GM13977 (cell line): ENCODE measurements at regions not wholly inside any gene's neighbourhood (a gene's known extent, or its start where the extent isn't known, plus 50 kb on each side); places are given as distances from the start of the nearest gene placed in this dataset.

Experiments used
- DNase-seq: peaks from one replicate; pipeline ENCODE4 v3.0.0; 2012; ENCODE audit warnings: low spot score
- in situ Hi-C: fragments of 300-500 bp; cut with MboI; formaldehyde crosslinking; loops from one replicate; pipeline ENCODE4 v1.12.0; 2022; ENCODE audit warnings: low sequenced_read_pairs, low pct_unique_long_range_greater_than_20kb, mixed read lengths, inconsistent platforms; ENCODE audit not compliant: unreplicated experiment
- TF ChIP-seq, protein P1 (sequence below): IDR thresholded peaks from 2 replicates; pipeline ENCODE4 v1.5.1; 2012; ENCODE audit warnings: mild to moderate bottlenecking, control low read depth; ENCODE audit not compliant: insufficient read depth; ENCODE audit errors: extremely low read depth, missing control alignments

DNA sequence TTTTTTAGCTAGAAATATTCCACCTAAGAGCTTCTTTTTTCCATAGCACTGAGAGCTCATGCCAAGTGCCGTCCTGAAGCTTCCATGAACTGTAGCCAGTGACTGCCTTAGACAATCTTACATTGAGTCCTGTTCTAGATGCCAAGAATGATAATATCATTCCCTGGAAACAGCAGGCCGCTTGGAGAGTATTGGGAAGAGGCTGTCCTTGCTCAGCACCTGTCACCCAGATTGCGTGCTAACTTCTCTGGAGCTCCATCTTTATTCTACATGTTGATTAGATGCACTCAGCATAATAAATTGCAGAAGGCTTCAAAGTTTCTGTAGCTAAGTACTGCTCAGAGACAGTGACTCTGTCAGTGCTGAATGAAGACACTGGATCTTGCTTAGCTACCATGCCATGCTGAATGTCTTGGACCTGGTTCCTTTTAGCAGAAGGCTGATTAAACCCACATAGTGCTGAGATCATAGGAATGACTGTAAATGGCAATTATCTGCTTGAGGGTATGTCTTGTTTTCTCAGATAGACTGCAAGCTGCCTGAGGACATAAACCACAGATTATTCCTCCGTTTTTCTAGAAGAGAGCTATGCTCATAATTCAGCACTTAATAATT lies 83.1 kb upstream of the IRF2BP2 start:
- in situ Hi-C loops: no loop called here
- TF ChIP-seq, protein P1, sequence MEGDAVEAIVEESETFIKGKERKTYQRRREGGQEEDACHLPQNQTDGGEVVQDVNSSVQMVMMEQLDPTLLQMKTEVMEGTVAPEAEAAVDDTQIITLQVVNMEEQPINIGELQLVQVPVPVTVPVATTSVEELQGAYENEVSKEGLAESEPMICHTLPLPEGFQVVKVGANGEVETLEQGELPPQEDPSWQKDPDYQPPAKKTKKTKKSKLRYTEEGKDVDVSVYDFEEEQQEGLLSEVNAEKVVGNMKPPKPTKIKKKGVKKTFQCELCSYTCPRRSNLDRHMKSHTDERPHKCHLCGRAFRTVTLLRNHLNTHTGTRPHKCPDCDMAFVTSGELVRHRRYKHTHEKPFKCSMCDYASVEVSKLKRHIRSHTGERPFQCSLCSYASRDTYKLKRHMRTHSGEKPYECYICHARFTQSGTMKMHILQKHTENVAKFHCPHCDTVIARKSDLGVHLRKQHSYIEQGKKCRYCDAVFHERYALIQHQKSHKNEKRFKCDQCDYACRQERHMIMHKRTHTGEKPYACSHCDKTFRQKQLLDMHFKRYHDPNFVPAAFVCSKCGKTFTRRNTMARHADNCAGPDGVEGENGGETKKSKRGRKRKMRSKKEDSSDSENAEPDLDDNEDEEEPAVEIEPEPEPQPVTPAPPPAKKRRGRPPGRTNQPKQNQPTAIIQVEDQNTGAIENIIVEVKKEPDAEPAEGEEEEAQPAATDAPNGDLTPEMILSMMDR: no peak
- DNase-seq: no peak

DNA sequence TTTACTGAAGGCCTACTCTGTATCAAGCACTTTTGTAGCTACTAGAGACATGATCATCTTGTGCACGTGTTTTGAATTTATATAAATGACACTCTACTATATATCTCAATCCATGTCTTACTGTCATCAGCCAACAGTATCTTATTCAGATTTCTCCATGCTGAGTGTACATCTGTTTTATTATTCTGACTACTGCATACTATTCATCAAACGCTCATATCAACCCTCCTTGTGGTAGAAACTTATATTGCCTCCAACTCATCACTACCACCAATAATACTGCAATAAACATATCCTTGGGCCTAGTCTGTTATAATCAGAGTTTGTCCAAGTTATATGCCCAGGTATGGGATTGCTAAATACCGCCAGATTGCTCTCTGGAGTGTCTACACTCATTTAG lies 81.6 kb upstream of the IRF2BP2 start:
- no peak for DNase-seq
- TF ChIP-seq, protein P1: no peak
- in situ Hi-C loops: no loop called here

DNA sequence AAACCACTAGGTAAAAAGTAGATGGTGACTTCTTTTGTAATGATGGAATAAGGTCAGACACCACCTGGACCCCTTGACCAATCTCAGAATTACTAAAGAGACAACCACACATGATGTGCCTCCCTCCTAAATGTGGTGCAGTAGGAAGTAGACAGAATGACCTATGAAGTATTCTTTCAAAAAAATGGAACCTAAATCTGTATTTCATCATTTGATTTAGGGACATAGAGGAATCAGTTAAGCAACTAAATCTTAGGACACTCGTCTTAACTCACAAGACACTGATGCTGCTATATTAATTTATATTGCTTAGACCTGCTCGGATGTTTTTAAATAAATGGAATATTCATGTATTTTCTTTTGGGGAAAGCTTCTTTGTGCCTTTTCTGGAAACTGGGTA lies 80.9 kb upstream of the IRF2BP2 start:
- in situ Hi-C loops: no loop called here

DNA sequence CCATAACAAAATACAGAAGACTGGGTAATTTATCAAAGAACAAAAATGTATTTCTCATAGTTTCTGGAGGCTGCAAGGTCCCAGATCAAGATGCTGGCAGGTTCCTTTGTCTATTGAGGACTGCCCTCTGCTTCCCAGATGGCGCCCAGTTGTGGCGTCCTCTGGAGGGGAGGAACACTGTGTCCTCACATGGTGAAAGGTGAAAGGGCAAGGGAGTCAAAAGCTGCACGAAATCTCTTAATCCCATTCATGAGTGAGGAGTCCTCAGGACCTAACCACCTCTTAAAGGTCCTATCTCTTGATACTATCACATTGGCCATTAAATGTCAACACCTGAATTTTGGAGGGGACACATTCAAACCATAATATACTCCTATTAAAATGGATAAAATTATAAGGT lies 79.3 kb upstream of the IRF2BP2 start:
- TF ChIP-seq, protein P1: no peak
- no peak for DNase-seq
- in situ Hi-C loops: no loop called here

More for the DNA sequence above, 80.9 kb upstream of the IRF2BP2 start:
- no peak for DNase-seq
- TF ChIP-seq, protein P1: no peak

DNA sequence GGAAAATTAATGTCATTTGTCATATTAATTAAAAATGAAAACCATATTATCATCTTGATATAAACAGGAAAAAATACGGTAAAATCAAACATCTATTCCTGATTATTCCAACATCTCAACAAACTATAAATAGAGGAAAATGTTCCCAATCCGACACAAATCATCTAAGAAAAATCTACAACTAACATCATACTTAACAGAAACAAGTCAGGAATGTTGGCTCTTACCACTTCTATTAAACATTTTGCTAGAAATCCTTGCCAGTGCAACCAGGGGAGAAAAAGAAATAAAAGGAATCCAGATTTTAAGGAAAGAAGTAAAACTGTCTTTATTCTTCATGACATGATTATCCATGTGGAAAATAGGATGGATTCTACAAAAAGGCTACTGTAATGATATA lies 77.0 kb upstream of the IRF2BP2 start:
- DNase-seq: no peak
- TF ChIP-seq, protein P1: no peak
- in situ Hi-C loops: no loop called here

DNA sequence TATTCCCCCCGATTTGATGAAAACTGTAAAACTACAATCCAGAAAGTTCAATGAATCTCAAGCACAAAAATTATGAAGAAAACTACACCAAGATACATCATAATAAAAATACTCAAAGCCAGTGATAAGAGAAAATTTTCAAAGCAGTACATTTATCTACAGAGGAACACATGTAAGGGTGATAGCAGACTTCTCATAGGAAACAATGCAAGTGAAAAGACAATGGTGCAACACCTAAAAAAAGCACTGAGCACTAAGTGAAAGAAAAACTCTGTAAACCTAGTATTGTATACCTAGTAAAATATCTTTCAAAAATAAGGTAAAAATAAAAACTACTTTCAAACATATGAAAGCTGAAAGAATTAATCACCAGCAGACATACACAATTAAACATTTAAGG lies 76.1 kb upstream of the IRF2BP2 start:
- TF ChIP-seq, protein P1: no peak
- in situ Hi-C loops: no loop called here
- DNase-seq: no peak

DNA sequence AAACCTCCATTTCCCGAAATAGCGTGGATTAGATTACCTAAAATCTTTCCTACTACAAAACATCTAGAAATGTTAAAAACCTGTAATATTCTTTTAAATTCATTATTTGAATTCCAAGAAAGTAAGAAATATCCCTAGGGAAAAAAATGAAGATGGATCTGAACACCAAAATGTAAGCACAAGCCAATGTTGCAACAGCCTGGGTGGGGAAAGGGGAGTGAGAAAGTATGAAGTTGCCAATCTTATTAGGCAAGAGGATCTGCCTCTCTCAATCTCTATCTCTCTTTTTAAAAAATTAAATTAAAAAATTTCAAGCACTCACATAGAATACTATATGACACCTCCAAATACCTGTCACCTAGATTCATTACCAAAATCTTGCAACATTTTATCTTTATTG lies 74.9 kb upstream of the IRF2BP2 start:
- in situ Hi-C loops: no loop called here
- TF ChIP-seq, protein P1: no peak
- DNase-seq: no peak
